PC-3 (cell line): ENCODE measurements at regions not wholly inside any gene's neighbourhood (a gene's known extent, or its start where the extent isn't known, plus 50 kb on each side); places are given as distances from the start of the nearest gene placed in this dataset.

Experiments used
- ATAC-seq: fragments of 200-7000 bp; cut with Tn5 transposase; 2 replicates; pipeline ENCODE4 v1.9.1; 2020; ENCODE audit warnings: mild to moderate bottlenecking, moderate library complexity
- BruUV-seq: library from RNA; stranded (reverse); fragments of 400-500 nt; replicated peaks from 2 replicates; lab custom pipeline; 2021; lab: Mats Ljungman, UMichigan
- CTCF ChIA-PET: fragments of 300-600 bp; sonication (Branson Sonifier 250); formaldehyde crosslinking; loops from one replicate; lab custom pipeline; 2022; ENCODE audit warnings: antibody characterized with exemption; lab: Charles Lee
- POLR2A ChIA-PET: fragments of 300-600 bp; sonication (Branson Sonifier 250); formaldehyde crosslinking; loops from one replicate; lab custom pipeline; 2022; ENCODE audit warnings: antibody characterized with exemption; ENCODE audit not compliant: unreplicated experiment; lab: Charles Lee
- DNase-seq: peaks from one replicate; pipeline ENCODE4 v3.0.0-alpha.2; 2015
- H2AFZ ChIP-seq: fragments of 300-600 bp; sonication (generic); 2 replicates; pipeline ENCODE4 v1.6.0; 2016; ENCODE audit warnings: antibody characterized with exemption, low read length
- H3F3A ChIP-seq: fragments of 300-600 bp; sonication (generic); one replicate; pipeline ENCODE4 v1.6.0; 2017; ENCODE audit warnings: antibody characterized with exemption, low read length, control low read depth, mild to moderate bottlenecking; ENCODE audit not compliant: unreplicated experiment
- H3K27ac ChIP-seq: fragments of 300-600 bp; sonication (generic); 2 replicates; pipeline ENCODE4 v1.5.1; 2016; ENCODE audit warnings: mild to moderate bottlenecking, low read length
- H3K27me3 ChIP-seq: fragments of 300-600 bp; sonication (generic); 2 replicates; pipeline ENCODE4 v1.6.1; 2016; ENCODE audit warnings: low read length, mixed read lengths
- H3K36me3 ChIP-seq: fragments of 300-600 bp; sonication (generic); 2 replicates; pipeline ENCODE4 v1.6.1; 2016; ENCODE audit warnings: low read depth, mixed run types, low read length, mixed read lengths
- H3K4me1 ChIP-seq: fragments of 300-600 bp; sonication (generic); 2 replicates; pipeline ENCODE4 v1.5.1; 2016; ENCODE audit warnings: low read length; ENCODE audit not compliant: insufficient read depth
- H3K4me2 ChIP-seq: fragments of 300-600 bp; sonication (generic); 2 replicates; pipeline ENCODE4 v1.6.0; 2016; ENCODE audit warnings: low read length
- H3K4me3 ChIP-seq: fragments of 300-600 bp; sonication (generic); 2 replicates; pipeline ENCODE4 v1.5.1; 2016; ENCODE audit warnings: mild to moderate bottlenecking, low read length, mixed read lengths
- H3K79me2 ChIP-seq: fragments of 300-600 bp; sonication (generic); 2 replicates; pipeline ENCODE4 v1.6.1; 2017; ENCODE audit warnings: low read length, mixed read lengths
- H3K9ac ChIP-seq: fragments of 300-600 bp; sonication (generic); 2 replicates; pipeline ENCODE4 v1.6.0; 2016; ENCODE audit warnings: mild to moderate bottlenecking, low read length
- H3K9me2 ChIP-seq: fragments of 300-600 bp; sonication (generic); replicated peaks from 2 replicates; pipeline ENCODE4 v1.6.1; 2016; ENCODE audit warnings: mixed run types, low read length, mixed read lengths
- H3K9me3 ChIP-seq: fragments of 300-600 bp; sonication (generic); 2 replicates; pipeline ENCODE4 v1.6.1; 2016; ENCODE audit warnings: low read length, mixed read lengths
- H4K20me1 ChIP-seq: fragments of 300-600 bp; sonication (generic); 2 replicates; pipeline ENCODE4 v1.6.1; 2016; ENCODE audit warnings: low read length, mixed read lengths
- CTCF ChIP-seq: fragments of 300-600 bp; sonication (generic); conservative IDR thresholded peaks from 2 replicates; pipeline ENCODE4 v1.5.1; 2017; ENCODE audit warnings: antibody characterized with exemption, low read depth, mild to moderate bottlenecking, low read length
- EZH2 ChIP-seq: fragments of 300-600 bp; sonication (generic); IDR thresholded peaks from one replicate; pipeline ENCODE4 v1.6.1; 2017; ENCODE audit warnings: antibody characterized with exemption, mild to moderate bottlenecking, low read length; ENCODE audit not compliant: unreplicated experiment
- EZH2phosphoT487 ChIP-seq: fragments of 300-600 bp; sonication (generic); IDR thresholded peaks from 2 replicates; pipeline ENCODE4 v1.6.1; 2018; ENCODE audit warnings: mild to moderate bottlenecking, antibody characterized with exemption, low read length, borderline replicate concordance
- intact Hi-C: fragments of 100-400 bp; cut with micrococcal nuclease; formaldehyde crosslinking; loops from 2 replicates; pipeline ENCODE4 v1.9.0; 2023

GRCh38 chr10:63884426-63884825 is 363.2 kb downstream of the REEP3 start:
- intact Hi-C loops = no loop called here
- Histone ChIP-seq H3K4me1 (peaks cover 14% of the 10 kb centered on the region), H4K20me1 (no peaks in the 10 kb centered on the region), H3K9me2 (no peaks in the 10 kb centered on the region), H3K4me2 (no peak overlapping the region), H3K9me3 (no peaks in the 10 kb centered on the region), H3K27ac (no peak overlapping the region), H3F3A (no peaks in the 10 kb centered on the region), H3K79me2 (no peaks in the 10 kb centered on the region), H3K27me3 (no peaks in the 10 kb centered on the region), H3K4me3 (no peak overlapping the region), H2AFZ (no peak overlapping the region), H3K9ac (no peak overlapping the region), H3K36me3 (no peaks in the 10 kb centered on the region)
- CTCF ChIA-PET = no interaction called here
- BruUV-seq = no TSS peak
- no peak for TF ChIP-seq CTCF
- POLR2A ChIA-PET = no interaction called here
- ATAC-seq (no peak), DNase-seq (no peak)

- CTCF ChIA-PET = no interaction called here
- POLR2A ChIA-PET = no interaction called here
These were observed 364.0 kb downstream of the REEP3 start for GRCh38 chr10:63885156-63885555.

GRCh38 chr10:63886281-63887022 is 365.3 kb downstream of the REEP3 start:
- Histone ChIP-seq H3K9me2 (no peaks in the 10 kb centered on the region), H3K79me2 (no peaks in the 10 kb centered on the region), H2AFZ (no peak overlapping the region), H3K4me2 (no peak overlapping the region), H4K20me1 (no peaks in the 10 kb centered on the region), H3K27ac (no peak overlapping the region), H3K4me1 (peaks cover 14% of the 10 kb centered on the region), H3K9ac (no peak overlapping the region), H3K4me3 (no peak overlapping the region), H3K27me3 (no peaks in the 10 kb centered on the region), H3K9me3 (no peaks in the 10 kb centered on the region), H3K36me3 (no peaks in the 10 kb centered on the region), H3F3A (no peaks in the 10 kb centered on the region)
- ChIA-PET CTCF (interaction anchor here (0.7 to 1.7 kb wide), 3 partner anchors 9 to 91 kb away, joined by 3 to 6 read pairs (median 3); no protein-coding TSS in a partner anchor), POLR2A (no interaction called here)
- TF ChIP-seq EZH2 (no peak), CTCF (no peak), EZH2phosphoT487 (no peak)
- BruUV-seq = no TSS peak
- DNase-seq (no peak), ATAC-seq (no peak)
- intact Hi-C loops = no loop called here

More at GRCh38 chr10:63885156-63885555, 364.0 kb downstream of the REEP3 start:
- Histone ChIP-seq H3K4me2 (no peak overlapping the region), H3K9me3 (no peaks in the 10 kb centered on the region), H3K9ac (no peak overlapping the region), H4K20me1 (no peaks in the 10 kb centered on the region), H3F3A (no peaks in the 10 kb centered on the region), H2AFZ (no peak overlapping the region), H3K27me3 (no peaks in the 10 kb centered on the region), H3K79me2 (no peaks in the 10 kb centered on the region), H3K4me3 (no peak overlapping the region), H3K27ac (no peak overlapping the region), H3K9me2 (no peaks in the 10 kb centered on the region), H3K4me1 (peaks cover 14% of the 10 kb centered on the region), H3K36me3 (no peaks in the 10 kb centered on the region)
- ATAC-seq (no peak; the same call in 1 of the 2 replicates), DNase-seq (no peak)
- no peak for TF ChIP-seq EZH2phosphoT487
- no peak for TF ChIP-seq EZH2
- TF ChIP-seq CTCF = no peak
- no TSS peak for BruUV-seq
- intact Hi-C loops = no loop called here
